Trophoblast cell (in vitro differentiated cells and primary cell): ENCODE measurements at regions not wholly inside any gene's neighbourhood (a gene's known extent, or its start where the extent isn't known, plus 50 kb on each side); places are given as distances from the start of the nearest gene placed in this dataset.

Experiments
- DNase-seq, 2 donors: peaks; one replicate each; pipeline ENCODE4 v3.0.0-alpha.2; 2016
- H2AFZ ChIP-seq: 2 replicates; pipeline ENCODE4 v1.6.1; 2013; ENCODE audit warnings: low read length, moderate library complexity, mild to moderate bottlenecking; ENCODE audit not compliant: insufficient read depth, poor library complexity
- H2AK5ac ChIP-seq: 2 replicates; pipeline ENCODE4 v1.6.1; 2013; ENCODE audit warnings: mild to moderate bottlenecking, low read length
- H2BK120ac ChIP-seq: 2 replicates; pipeline ENCODE4 v1.6.1; 2013; ENCODE audit warnings: low read length, mild to moderate bottlenecking, moderate library complexity; ENCODE audit not compliant: insufficient read depth, poor library complexity
- H2BK12ac ChIP-seq: 2 replicates; pipeline ENCODE4 v1.6.1; 2013; ENCODE audit warnings: mild to moderate bottlenecking, low read length, moderate library complexity
- H2BK5ac ChIP-seq: 2 replicates; pipeline ENCODE4 v1.6.1; 2013; ENCODE audit warnings: low read length, low read depth, moderate library complexity, mild to moderate bottlenecking; ENCODE audit not compliant: poor library complexity
- H3K14ac ChIP-seq: 2 replicates; pipeline ENCODE4 v1.6.1; 2013; ENCODE audit warnings: mild to moderate bottlenecking, low read length
- H3K18ac ChIP-seq: 2 replicates; pipeline ENCODE4 v1.6.1; 2013; ENCODE audit warnings: mild to moderate bottlenecking, low read length
- H3K23ac ChIP-seq: 2 replicates; pipeline ENCODE4 v1.6.1; 2013; ENCODE audit warnings: low read length
- H3K27ac ChIP-seq: 2 replicates; pipeline ENCODE4 v1.5.1; 2013; ENCODE audit warnings: low read depth, mild to moderate bottlenecking, inconsistent platforms, low read length, moderate library complexity
- H3K27me3 ChIP-seq: 2 replicates; pipeline ENCODE4 v1.6.1; 2013; ENCODE audit warnings: inconsistent platforms, mild to moderate bottlenecking, low read length, moderate library complexity; ENCODE audit not compliant: insufficient read depth
- H3K36me3 ChIP-seq, 2 experiments: 1 replicate in 1 of 2; 2 replicates in 1 of 2; pipeline ENCODE4 v1.6.1; 2013; ENCODE audit warnings: low read length in 2 of 2, mild to moderate bottlenecking in 2 of 2, moderate library complexity in 1 of 2; ENCODE audit not compliant: insufficient read depth in 2 of 2, control insufficient read depth in 1 of 2
- H3K4ac ChIP-seq: 2 replicates; pipeline ENCODE4 v1.6.1; 2013; ENCODE audit warnings: low read depth, mild to moderate bottlenecking, low read length, moderate library complexity
- H3K4me1 ChIP-seq, 2 experiments: 1 replicate in 1 of 2; 2 replicates in 1 of 2; pipeline ENCODE4 v1.6.1; 2013; ENCODE audit warnings: low read length in 2 of 2, mild to moderate bottlenecking in 2 of 2, moderate library complexity in 1 of 2; ENCODE audit not compliant: insufficient read depth in 2 of 2, control insufficient read depth in 1 of 2
- H3K4me2 ChIP-seq: 2 replicates; pipeline ENCODE4 v1.6.1; 2013; ENCODE audit warnings: inconsistent platforms, mild to moderate bottlenecking, low read length, moderate library complexity
- H3K4me3 ChIP-seq: 2 replicates; pipeline ENCODE4 v1.5.1; 2013; ENCODE audit warnings: mild to moderate bottlenecking, low read depth, low read length, inconsistent platforms
- H3K79me1 ChIP-seq: one replicate; pipeline ENCODE4 v1.6.1; 2013; ENCODE audit warnings: low read length
- H3K79me2 ChIP-seq: 2 replicates; pipeline ENCODE4 v1.6.1; 2013; ENCODE audit warnings: low read length, mild to moderate bottlenecking; ENCODE audit not compliant: control insufficient read depth, insufficient read depth, poor library complexity
- H3K9ac ChIP-seq: 2 replicates; pipeline ENCODE4 v1.6.1; 2013; ENCODE audit warnings: mild to moderate bottlenecking, low read length
- H3K9me3 ChIP-seq: 2 replicates; pipeline ENCODE4 v1.6.1; 2013; ENCODE audit warnings: low read depth, mild to moderate bottlenecking, control low read depth, inconsistent platforms, low read length; ENCODE audit not compliant: insufficient read depth
- H4K12ac ChIP-seq: 2 replicates; pipeline ENCODE4 v1.6.1; 2013; ENCODE audit warnings: low read depth, mild to moderate bottlenecking, low read length, moderate library complexity
- H4K8ac ChIP-seq: 2 replicates; pipeline ENCODE4 v1.6.1; 2013; ENCODE audit warnings: low read depth, mild to moderate bottlenecking, low read length, moderate library complexity
- H4K91ac ChIP-seq: one replicate; pipeline ENCODE4 v1.6.1; 2013; ENCODE audit warnings: low read depth, mild to moderate bottlenecking, low read length, moderate library complexity
- WGBS: extraction: QIAGEN DNeasy Blood & Tissue Kit; methylation state at CpG from one replicate; pipeline ENCODE4 v1.1.7; 2013; ENCODE audit warnings: missing lambda C conversion rate; ENCODE audit not compliant: insufficient read length, insufficient coverage; ENCODE audit errors: extremely low coverage; 5-methylcytosine and 5-hydroxymethylcytosine counted together

DNA sequence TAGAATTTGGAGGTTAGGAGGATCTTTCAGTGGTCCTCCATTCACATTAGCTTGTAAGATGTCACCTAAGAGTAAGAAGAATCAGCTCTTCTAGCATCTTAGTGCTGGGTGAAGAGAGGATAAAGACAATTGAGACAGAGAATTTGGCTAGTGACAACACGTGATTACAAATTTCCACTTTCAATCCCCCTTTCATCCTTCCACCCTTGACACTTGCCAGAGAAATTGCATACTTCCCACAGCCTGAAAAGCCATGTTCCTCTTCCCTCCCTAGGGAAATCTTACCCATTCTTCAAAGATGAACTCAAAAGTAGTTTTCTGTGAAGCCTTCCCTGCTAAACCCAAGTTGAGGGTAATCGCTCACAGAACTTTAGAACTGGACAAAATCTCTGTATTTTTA, 282.6 kb upstream of the PTGER4 start:
- DNase-seq = no peak
- WGBS = no CpG with 5 or more reads among the region's 2 CpGs

DNA sequence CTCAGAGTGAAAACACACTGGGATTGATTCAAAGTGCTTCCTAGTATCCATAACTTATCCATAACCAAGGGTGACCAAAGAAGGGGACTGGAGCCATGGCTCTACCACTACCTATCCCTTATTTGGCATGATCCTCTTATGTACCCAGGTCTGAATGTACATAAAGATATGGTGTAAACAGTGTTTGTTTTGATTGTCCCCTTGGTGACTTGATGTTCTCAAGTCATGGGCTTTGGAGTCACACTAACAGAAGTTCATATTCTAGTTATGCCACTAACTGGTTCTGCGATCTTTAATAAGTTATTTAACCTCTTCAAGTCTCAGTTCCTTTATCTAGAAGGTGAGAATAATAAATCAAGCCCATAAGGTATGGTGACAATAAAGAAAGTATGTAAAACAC, 283.4 kb upstream of the PTGER4 start:
- no peak overlapping the region for H3K4ac ChIP-seq
- no peak overlapping the region for H3K27ac ChIP-seq
- no peak overlapping the region for H3K23ac ChIP-seq
- H4K12ac ChIP-seq = no peak overlapping the region
- H3K36me3 ChIP-seq = no peaks in the 10 kb centered on the region
- H3K14ac ChIP-seq = no peak overlapping the region
- no peak overlapping the region for H3K9ac ChIP-seq
- no peak overlapping the region for H3K18ac ChIP-seq
- H2BK12ac ChIP-seq = no peak overlapping the region
- no peak overlapping the region for H4K91ac ChIP-seq
- no peaks in the 10 kb centered on the region for H3K79me1 ChIP-seq
- no peak overlapping the region for H4K8ac ChIP-seq
- no peak overlapping the region for H2AK5ac ChIP-seq
- no peak overlapping the region for H2BK120ac ChIP-seq
- no CpG with 5 or more reads among the region's 1 CpG for WGBS
- H2AFZ ChIP-seq = no peak overlapping the region
- H2BK5ac ChIP-seq = no peak overlapping the region
- no peak for DNase-seq
- H3K4me2 ChIP-seq = no peak overlapping the region
- no peaks in the 10 kb centered on the region for H3K9me3 ChIP-seq
- peaks cover 3 to 11% of the 10 kb centered on the region in 2 experiments for H3K4me1 ChIP-seq
- no peaks in the 10 kb centered on the region for H3K79me2 ChIP-seq
- H3K4me3 ChIP-seq = no peak overlapping the region
- no peaks in the 10 kb centered on the region for H3K27me3 ChIP-seq

More for the DNA sequence above, 282.6 kb upstream of the PTGER4 start:
- no peak overlapping the region for H2BK5ac ChIP-seq
- H4K8ac ChIP-seq = no peak overlapping the region
- H3K4ac ChIP-seq = no peak overlapping the region
- no peak overlapping the region for H3K4me3 ChIP-seq
- H3K36me3 ChIP-seq = no peaks in the 10 kb centered on the region
- no peak overlapping the region for H2BK120ac ChIP-seq
- no peak overlapping the region for H3K23ac ChIP-seq
- H4K12ac ChIP-seq = no peak overlapping the region
- no peaks in the 10 kb centered on the region for H3K79me2 ChIP-seq
- no peaks in the 10 kb centered on the region for H3K9me3 ChIP-seq
- no peak overlapping the region for H4K91ac ChIP-seq
- H3K27me3 ChIP-seq = no peaks in the 10 kb centered on the region
- no peak overlapping the region for H2BK12ac ChIP-seq
- H2AK5ac ChIP-seq = no peak overlapping the region
- H3K18ac ChIP-seq = no peak overlapping the region
- H2AFZ ChIP-seq = no peak overlapping the region
- no peaks in the 10 kb centered on the region for H3K79me1 ChIP-seq
- H3K9ac ChIP-seq = no peak overlapping the region
- H3K14ac ChIP-seq = no peak overlapping the region
- H3K4me1 ChIP-seq = peaks cover 5 to 14% of the 10 kb centered on the region in 2 experiments
- H3K27ac ChIP-seq = no peak overlapping the region
- H3K4me2 ChIP-seq = no peak overlapping the region

DNA sequence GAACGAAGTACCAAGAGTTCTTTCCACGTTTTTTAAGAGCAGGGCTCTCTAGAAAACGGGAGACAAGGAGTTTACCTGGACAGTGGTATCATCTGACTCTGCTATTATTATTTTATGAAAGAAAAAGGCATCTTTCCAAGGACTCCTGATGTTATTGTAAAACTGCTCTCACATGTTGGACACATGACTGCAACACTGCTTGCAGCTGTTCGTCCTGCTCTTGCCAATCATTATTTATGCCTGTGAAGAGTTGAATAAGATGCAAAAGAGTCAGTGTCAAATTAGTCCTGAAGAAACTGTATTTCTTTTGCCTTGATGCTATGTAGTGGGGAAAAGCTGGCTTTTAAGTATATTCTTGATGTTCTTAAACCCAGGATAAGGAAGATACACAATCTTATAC, 284.5 kb upstream of the PTGER4 start:
- Histone ChIP-seq H3K4me1 (peaks cover 1 to 7% of the 10 kb centered on the region in 2 experiments), H3K4me2 (no peak overlapping the region), H3K27ac (no peak overlapping the region), H3K9ac (no peak overlapping the region), H3K9me3 (no peaks in the 10 kb centered on the region), H3K14ac (no peak overlapping the region), H2AK5ac (no peak overlapping the region), H2AFZ (no peak overlapping the region), H3K79me2 (no peaks in the 10 kb centered on the region), H2BK120ac (no peak overlapping the region), H3K36me3 (no peaks in the 10 kb centered on the region), H4K12ac (no peak overlapping the region), H3K23ac (no peak overlapping the region), H4K91ac (no peak overlapping the region), H3K18ac (no peak overlapping the region), H4K8ac (no peak overlapping the region), H2BK12ac (no peak overlapping the region), H3K4ac (no peak overlapping the region), H3K27me3 (no peaks in the 10 kb centered on the region), H2BK5ac (no peak overlapping the region), H3K4me3 (no peak overlapping the region), H3K79me1 (no peaks in the 10 kb centered on the region)
- no peak for DNase-seq
- WGBS = no CpG with 5 or more reads among the region's 4 CpGs

DNA sequence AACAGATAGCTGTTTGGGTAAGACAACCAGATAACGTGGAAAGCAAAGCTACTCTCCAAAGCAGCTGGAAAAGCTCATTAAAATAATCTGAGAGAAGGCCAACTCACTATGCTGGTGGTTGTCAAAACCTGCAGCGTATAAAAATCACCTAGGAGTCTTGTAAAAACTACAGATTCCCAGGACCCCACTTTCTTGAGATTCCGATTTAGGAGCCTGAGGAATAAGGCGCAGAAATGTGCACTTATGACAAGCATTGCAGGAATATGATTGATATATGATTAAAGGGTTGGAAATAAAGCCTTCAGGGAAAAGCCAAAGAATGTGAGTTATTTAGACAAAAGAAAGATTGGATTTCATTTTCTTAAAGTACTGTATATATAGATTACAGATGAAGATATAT, 285.0 kb upstream of the PTGER4 start:
- Histone ChIP-seq H4K91ac (no peak overlapping the region), H2BK120ac (no peak overlapping the region), H2AK5ac (no peak overlapping the region), H3K4me3 (no peak overlapping the region), H3K36me3 (no peaks in the 10 kb centered on the region), H2BK5ac (no peak overlapping the region), H2AFZ (no peak overlapping the region), H3K79me2 (no peaks in the 10 kb centered on the region), H3K27ac (no peak overlapping the region), H3K9me3 (no peaks in the 10 kb centered on the region), H4K12ac (no peak overlapping the region), H3K4me2 (no peak overlapping the region), H2BK12ac (no peak overlapping the region), H3K14ac (no peak overlapping the region), H3K18ac (no peak overlapping the region), H3K79me1 (no peaks in the 10 kb centered on the region), H3K9ac (no peak overlapping the region), H3K23ac (no peak overlapping the region), H3K4ac (no peak overlapping the region), H4K8ac (no peak overlapping the region), H3K27me3 (no peaks in the 10 kb centered on the region), H3K4me1 (peaks cover 0 to 3% of the 10 kb centered on the region in 2 experiments)
- DNase-seq = peak in 1 of 2 donors; percentile 32
- no CpG with 5 or more reads among the region's 4 CpGs for WGBS
